Astrocyte (in vitro differentiated cells and primary cell): ENCODE measurements at regions not wholly inside any gene's neighbourhood (a gene's known extent, or its start where the extent isn't known, plus 50 kb on each side); places are given as distances from the start of the nearest gene placed in this dataset.
"Not testable (repeated sequence)": the region's sequence is repeated elsewhere in the genome, so short reads cannot be mapped to it uniquely, and the experiment has no call there.

Source experiments
- EZH2 ChIP-seq: IDR thresholded peaks from 2 replicates; pipeline ENCODE4 v1.6.1; 2012; ENCODE audit warnings: mild to moderate bottlenecking, low read length, inconsistent platforms; ENCODE audit not compliant: insufficient read depth
- TF ChIP-seq, protein P1 (sequence below): IDR thresholded peaks from 2 replicates; pipeline ENCODE4 v1.5.1; 2011; ENCODE audit warnings: low read depth, mild to moderate bottlenecking, inconsistent platforms, low read length, moderate library complexity; ENCODE audit not compliant: insufficient read depth

- TF ChIP-seq, protein P1, sequence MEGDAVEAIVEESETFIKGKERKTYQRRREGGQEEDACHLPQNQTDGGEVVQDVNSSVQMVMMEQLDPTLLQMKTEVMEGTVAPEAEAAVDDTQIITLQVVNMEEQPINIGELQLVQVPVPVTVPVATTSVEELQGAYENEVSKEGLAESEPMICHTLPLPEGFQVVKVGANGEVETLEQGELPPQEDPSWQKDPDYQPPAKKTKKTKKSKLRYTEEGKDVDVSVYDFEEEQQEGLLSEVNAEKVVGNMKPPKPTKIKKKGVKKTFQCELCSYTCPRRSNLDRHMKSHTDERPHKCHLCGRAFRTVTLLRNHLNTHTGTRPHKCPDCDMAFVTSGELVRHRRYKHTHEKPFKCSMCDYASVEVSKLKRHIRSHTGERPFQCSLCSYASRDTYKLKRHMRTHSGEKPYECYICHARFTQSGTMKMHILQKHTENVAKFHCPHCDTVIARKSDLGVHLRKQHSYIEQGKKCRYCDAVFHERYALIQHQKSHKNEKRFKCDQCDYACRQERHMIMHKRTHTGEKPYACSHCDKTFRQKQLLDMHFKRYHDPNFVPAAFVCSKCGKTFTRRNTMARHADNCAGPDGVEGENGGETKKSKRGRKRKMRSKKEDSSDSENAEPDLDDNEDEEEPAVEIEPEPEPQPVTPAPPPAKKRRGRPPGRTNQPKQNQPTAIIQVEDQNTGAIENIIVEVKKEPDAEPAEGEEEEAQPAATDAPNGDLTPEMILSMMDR, result not testable (repeated sequence)
- TF ChIP-seq EZH2, result not testable (repeated sequence)
Measured at GRCh38 chr21:9010121-9010795, 1511.1 kb upstream of the TPTE start.
